Fibroblast of skin of abdomen (primary cell): ENCODE measurements at regions not wholly inside any gene's neighbourhood (a gene's known extent, or its start where the extent isn't known, plus 50 kb on each side); places are given as distances from the start of the nearest gene placed in this dataset.
A peak's percentile ranks its signal among the peaks of the same experiment; 100 is the strongest.

Experiments
- DNase-seq: peaks from one replicate; pipeline ENCODE4 v3.0.0-alpha.2; 2013

- DNase-seq, result peak; percentile 9
Observed at GRCh38 chr21:16241016-16241415, 511.2 kb downstream of the USP25 start.

GRCh38 chr21:16241479-16241963, 511.7 kb downstream of the USP25 start:
- DNase-seq, result peak; percentile 28

GRCh38 chr21:16243396-16243795, 513.6 kb downstream of the USP25 start:
- DNase-seq, result no peak

GRCh38 chr21:16248705-16249104, 518.9 kb downstream of the USP25 start:
- DNase-seq, result no peak

GRCh38 chr21:16250273-16250672, 520.5 kb downstream of the USP25 start:
- DNase-seq, result no peak

GRCh38 chr21:16258844-16259611, 529.2 kb downstream of the USP25 start:
- DNase-seq, result no peak

GRCh38 chr21:16262091-16262490, 532.3 kb downstream of the USP25 start:
- no peak for DNase-seq

GRCh38 chr21:16264319-16264718, 534.5 kb downstream of the USP25 start:
- DNase-seq, result no peak

GRCh38 chr21:16269476-16269875, 539.7 kb downstream of the USP25 start:
- no peak for DNase-seq

GRCh38 chr21:16279731-16280581, 550.2 kb downstream of the USP25 start:
- peak; percentile 42 for DNase-seq

GRCh38 chr21:16280686-16281091, 550.9 kb downstream of the USP25 start:
- DNase-seq, result no peak

GRCh38 chr21:16283516-16283915, 553.7 kb downstream of the USP25 start:
- DNase-seq, result no peak

- DNase-seq, result no peak
Observed at GRCh38 chr21:16285605-16286126, 555.9 kb downstream of the USP25 start.

- DNase-seq, result no peak
Observed at GRCh38 chr21:16287046-16287445, 557.3 kb downstream of the USP25 start.

- no peak for DNase-seq
Observed at GRCh38 chr21:16291296-16291695, 561.5 kb downstream of the USP25 start.

- DNase-seq, result no peak
Observed at GRCh38 chr21:16294128-16294527, 564.3 kb downstream of the USP25 start.

GRCh38 chr21:16302851-16303282, 573.1 kb downstream of the USP25 start:
- DNase-seq, result peak; percentile 25

GRCh38 chr21:16304174-16305095, 574.7 kb downstream of the USP25 start:
- no peak for DNase-seq

GRCh38 chr21:16305686-16306085, 575.9 kb downstream of the USP25 start:
- DNase-seq, result peak; percentile 17

GRCh38 chr21:16307256-16307655, 577.5 kb downstream of the USP25 start:
- DNase-seq, result no peak

GRCh38 chr21:16308269-16308668, 578.5 kb downstream of the USP25 start:
- peak; percentile 20 for DNase-seq
